Effector memory CD8-positive, alpha-beta T cell (primary cell): ENCODE measurements at regions not wholly inside any gene's neighbourhood (a gene's known extent, or its start where the extent isn't known, plus 50 kb on each side); places are given as distances from the start of the nearest gene placed in this dataset.
"Not testable (repeated sequence)": the region's sequence is repeated elsewhere in the genome, so short reads cannot be mapped to it uniquely, and the experiment has no call there.

ENCODE experiments used
- ATAC-seq: fragments of 150-1000 bp; cut with Tn5 transposase; replicated peaks from 2 replicates; pipeline ENCODE4 v1.10.0; 2021; ENCODE audit warnings: mild to moderate bottlenecking, moderate library complexity
- DNase-seq, 3 experiments: peaks; one replicate each; pipeline ENCODE4 v3.0.0; 2021
- H3K27ac Mint-ChIP-seq, 2 donors: one replicate each; pipeline ENCODE4 v1.8.0; 2022; ENCODE audit warnings: mild to moderate bottlenecking in 2 of 2, mixed read lengths in 2 of 2, moderate library complexity in 2 of 2
- H3K27me3 Mint-ChIP-seq, 2 donors: one replicate each; pipeline ENCODE4 v1.8.0; 2022; ENCODE audit warnings: mixed read lengths in 2 of 2
- H3K36me3 Mint-ChIP-seq: one replicate; pipeline ENCODE4 v1.8.0; 2022; ENCODE audit warnings: mild to moderate bottlenecking, moderate library complexity, mixed read lengths; ENCODE audit not compliant: insufficient read depth
- H3K4me1 Mint-ChIP-seq, 2 donors: one replicate each; pipeline ENCODE4 v1.8.0; 2022; ENCODE audit warnings: low read depth in 2 of 2, mixed read lengths in 2 of 2
- H3K4me3 Mint-ChIP-seq, 2 donors: one replicate each; pipeline ENCODE4 v1.8.0; 2022; ENCODE audit warnings: mild to moderate bottlenecking in 2 of 2, mixed read lengths in 2 of 2, moderate library complexity in 2 of 2
- H3K9me3 Mint-ChIP-seq, 2 donors: one replicate each; pipeline ENCODE4 v1.8.0; 2022; ENCODE audit warnings: mixed read lengths in 2 of 2

DNA sequence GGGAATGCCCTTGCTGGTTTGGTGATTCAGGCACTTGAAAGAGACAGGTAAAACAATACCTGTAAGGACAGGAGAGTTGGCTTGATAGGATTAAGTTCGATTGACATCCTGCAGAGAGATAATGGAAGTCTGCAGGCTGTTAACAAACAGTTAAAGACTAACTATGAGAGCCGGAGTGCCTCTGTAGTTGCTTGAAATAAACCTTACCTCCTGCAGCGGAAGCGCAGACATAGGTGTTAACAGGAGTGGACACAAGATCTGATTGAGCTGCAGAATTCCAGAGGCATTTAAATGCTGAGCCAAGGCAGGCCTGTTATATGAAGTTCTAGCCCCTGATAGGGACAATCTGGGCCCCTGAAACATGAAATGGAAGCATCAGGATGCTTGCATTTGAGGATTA, 416.7 kb upstream of the MAOA start:
- Mint-ChIP-seq H3K4me3 (no peak overlapping the region), H3K4me1 (no peaks in the 10 kb centered on the region), H3K36me3 (no peaks in the 10 kb centered on the region), H3K27ac (no peak overlapping the region), H3K27me3 (no peaks in the 10 kb centered on the region), H3K9me3 (no peaks in the 10 kb centered on the region)
- no peak for DNase-seq
- no peak for ATAC-seq

DNA sequence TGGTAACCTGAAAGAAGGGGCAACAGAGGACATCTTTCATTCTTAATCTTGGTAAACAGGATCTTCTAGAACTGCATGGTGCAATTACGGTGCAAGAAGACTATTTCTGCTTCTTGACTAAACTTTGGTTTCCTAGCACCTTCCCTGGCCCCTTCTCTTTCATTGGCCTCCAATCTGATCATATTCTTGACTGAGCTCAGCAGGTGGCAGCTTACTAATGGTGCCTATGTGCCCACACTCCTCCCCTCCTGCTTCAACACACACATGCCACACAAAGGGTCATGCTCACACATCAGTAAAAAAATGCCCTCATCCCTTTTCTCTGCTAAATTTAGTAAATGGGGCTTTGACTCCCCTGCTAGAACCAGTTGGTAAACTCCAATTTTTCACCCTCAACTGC, 400.5 kb upstream of the MAOA start:
- Mint-ChIP-seq H3K4me1 (no peaks in the 10 kb centered on the region), H3K36me3 (no peaks in the 10 kb centered on the region), H3K27ac (no peak overlapping the region), H3K4me3 (no peak overlapping the region), H3K9me3 (no peaks in the 10 kb centered on the region), H3K27me3 (no peaks in the 10 kb centered on the region)
- DNase-seq (no peak), ATAC-seq (no peak)

DNA sequence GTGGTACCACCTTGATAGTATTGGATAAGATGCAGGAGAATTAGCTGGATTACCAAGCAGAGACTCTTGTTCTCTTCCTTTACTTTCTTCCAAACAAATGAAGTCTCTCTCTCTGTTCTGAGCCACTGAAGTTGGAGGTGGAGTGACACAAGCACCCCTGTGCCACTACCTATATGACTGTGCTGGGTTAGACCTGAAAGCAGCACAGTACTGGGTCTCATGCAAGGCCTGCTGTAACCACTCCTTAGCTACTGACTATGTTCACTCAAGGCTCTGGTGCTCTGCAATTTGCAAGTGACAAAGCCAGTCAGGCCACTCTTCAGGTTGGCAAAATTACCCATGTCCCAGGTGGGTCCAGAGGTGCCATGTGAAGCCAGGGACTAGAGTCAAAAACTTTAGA, 389.6 kb upstream of the MAOA start:
- H3K27ac Mint-ChIP-seq, result no peak overlapping the region
- no peaks in the 10 kb centered on the region for H3K4me1 Mint-ChIP-seq
- no peaks in the 10 kb centered on the region for H3K9me3 Mint-ChIP-seq
- no peaks in the 10 kb centered on the region for H3K36me3 Mint-ChIP-seq
- no peaks in the 10 kb centered on the region for H3K27me3 Mint-ChIP-seq
- H3K4me3 Mint-ChIP-seq, result no peak overlapping the region
- ATAC-seq (no peak), DNase-seq (no peak)

DNA sequence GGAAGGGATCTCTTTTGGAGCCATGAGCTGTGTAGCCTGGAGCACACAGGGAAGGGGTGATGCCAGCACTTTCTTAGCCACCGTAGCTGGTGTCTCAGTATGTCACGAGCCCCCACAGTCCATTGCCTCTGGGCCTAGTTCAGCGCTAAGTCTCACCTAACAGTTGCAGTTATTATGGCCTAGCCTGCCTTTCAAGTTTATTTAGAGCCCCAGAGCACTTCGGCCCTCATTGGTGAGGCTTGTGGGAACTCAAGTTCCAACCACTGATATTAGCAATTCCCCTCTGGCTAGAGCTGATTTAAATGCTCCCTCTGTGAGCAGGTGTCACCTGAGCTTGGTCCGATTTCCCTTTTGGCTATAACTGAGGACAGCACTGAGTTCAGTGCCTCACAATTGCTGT, 388.4 kb upstream of the MAOA start:
- ATAC-seq, result no peak
- H3K4me1 Mint-ChIP-seq, result no peaks in the 10 kb centered on the region

DNA sequence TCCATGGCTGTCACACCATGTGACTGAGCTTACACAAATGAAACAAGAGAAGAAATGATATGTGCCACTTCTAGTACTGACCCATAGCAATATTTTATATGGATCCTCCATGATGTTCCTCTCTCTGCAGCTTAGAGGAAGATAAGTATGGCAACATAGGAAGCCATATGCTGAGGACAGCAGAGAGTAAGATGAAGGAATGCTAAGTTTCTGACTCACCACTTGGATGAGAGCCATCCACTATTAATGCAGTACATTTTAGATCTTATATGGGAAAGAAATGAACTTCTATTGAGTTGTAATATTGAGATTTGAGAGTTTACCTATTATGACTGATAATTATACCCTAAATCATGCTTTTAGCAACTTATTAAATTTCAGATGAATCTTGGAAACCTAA, 386.9 kb upstream of the MAOA start:
- no peak overlapping the region for H3K27ac Mint-ChIP-seq
- H3K4me1 Mint-ChIP-seq, result no peaks in the 10 kb centered on the region
- H3K4me3 Mint-ChIP-seq, result no peak overlapping the region
- ATAC-seq, result no peak
- H3K36me3 Mint-ChIP-seq, result no peaks in the 10 kb centered on the region
- H3K27me3 Mint-ChIP-seq, result no peaks in the 10 kb centered on the region
- no peak for DNase-seq
- H3K9me3 Mint-ChIP-seq, result no peaks in the 10 kb centered on the region

More for the DNA sequence above, 388.4 kb upstream of the MAOA start:
- H3K4me3 Mint-ChIP-seq, result no peak overlapping the region
- no peak overlapping the region for H3K27ac Mint-ChIP-seq
- DNase-seq, result no peak
- no peaks in the 10 kb centered on the region for H3K27me3 Mint-ChIP-seq
- no peaks in the 10 kb centered on the region for H3K9me3 Mint-ChIP-seq
- no peaks in the 10 kb centered on the region for H3K36me3 Mint-ChIP-seq

DNA sequence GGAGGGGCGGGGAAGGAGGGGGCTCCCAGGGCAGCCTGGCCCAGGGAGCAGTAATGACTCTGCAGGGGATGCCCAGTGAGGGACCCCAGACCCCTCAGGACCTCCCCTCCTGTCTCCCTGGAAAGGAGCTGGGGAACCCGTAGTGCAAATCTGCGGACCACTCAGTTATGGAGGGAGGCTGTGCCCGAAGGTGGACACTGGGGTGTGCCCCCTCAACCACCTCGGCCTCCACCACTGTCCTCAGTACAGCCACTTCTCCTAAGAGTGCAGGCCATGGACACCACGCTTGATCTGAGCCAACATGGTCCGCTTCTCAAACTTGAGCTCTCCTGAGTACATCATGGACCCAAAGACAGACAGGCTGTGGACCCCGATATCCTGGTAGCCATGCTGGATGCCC, 378.2 kb upstream of the MAOA start:
- ATAC-seq (no peak), DNase-seq (no peak)
- H3K4me1 Mint-ChIP-seq, result no peaks in the 10 kb centered on the region
- no peak overlapping the region for H3K4me3 Mint-ChIP-seq
- H3K36me3 Mint-ChIP-seq, result no peaks in the 10 kb centered on the region
- H3K27ac Mint-ChIP-seq, result no peak overlapping the region
- H3K9me3 Mint-ChIP-seq, result no peaks in the 10 kb centered on the region
- H3K27me3 Mint-ChIP-seq, result no peaks in the 10 kb centered on the region

DNA sequence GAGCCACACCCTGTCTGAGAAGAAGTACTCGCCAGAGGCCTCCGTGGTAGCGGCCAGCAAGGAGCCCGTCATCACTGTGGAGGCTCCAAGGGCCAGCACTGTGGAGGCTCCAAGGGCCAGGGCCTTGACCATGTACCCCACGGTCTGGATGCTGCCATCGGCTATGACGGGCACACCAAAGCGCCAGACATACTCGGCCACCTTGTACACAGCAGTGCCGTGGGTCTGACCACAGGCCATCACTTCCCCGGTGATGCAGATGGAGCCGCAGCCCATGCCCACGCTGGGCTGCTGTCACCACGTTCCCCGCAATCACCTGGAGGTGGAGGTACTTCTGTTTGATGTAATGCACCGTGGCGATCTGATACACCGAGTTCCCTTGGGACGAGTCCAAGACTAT, 377.7 kb upstream of the MAOA start:
- no peak overlapping the region for H3K4me3 Mint-ChIP-seq
- DNase-seq, result no peak
- H3K36me3 Mint-ChIP-seq, result no peaks in the 10 kb centered on the region
- no peaks in the 10 kb centered on the region for H3K27me3 Mint-ChIP-seq
- H3K4me1 Mint-ChIP-seq, result no peaks in the 10 kb centered on the region
- ATAC-seq, result no peak
- no peak overlapping the region for H3K27ac Mint-ChIP-seq
- H3K9me3 Mint-ChIP-seq, result no peaks in the 10 kb centered on the region

DNA sequence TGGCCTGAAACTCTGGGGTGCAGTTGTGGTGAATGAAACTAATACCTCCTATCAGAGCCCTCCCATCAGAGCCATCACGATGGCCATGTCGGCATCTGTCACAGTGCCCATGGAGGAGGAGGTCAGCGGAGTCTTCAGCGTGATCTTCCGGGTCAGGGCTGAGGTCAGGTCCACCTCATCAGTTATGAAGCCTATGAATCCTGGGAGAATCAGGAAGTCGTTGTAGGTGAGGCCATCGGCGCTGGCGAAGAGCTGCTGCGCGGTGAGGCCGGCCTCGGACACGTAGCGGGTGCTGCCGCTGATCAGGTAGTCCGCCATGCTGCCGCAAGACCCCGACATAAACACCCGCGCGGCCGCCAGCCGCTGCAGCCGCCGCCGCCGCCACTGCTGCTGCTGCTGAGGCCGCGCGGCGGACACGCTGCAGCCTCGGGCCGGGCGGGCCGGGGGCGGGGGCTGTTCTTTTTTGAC, 376.7 kb upstream of the MAOA start:
- ATAC-seq, result no peak
- no peaks in the 10 kb centered on the region for H3K27me3 Mint-ChIP-seq
- H3K36me3 Mint-ChIP-seq, result no peaks in the 10 kb centered on the region
- no peak overlapping the region for H3K27ac Mint-ChIP-seq
- no peaks in the 10 kb centered on the region for H3K9me3 Mint-ChIP-seq
- H3K4me3 Mint-ChIP-seq, result no peak overlapping the region
- DNase-seq, result no peak
- H3K4me1 Mint-ChIP-seq, result no peaks in the 10 kb centered on the region

DNA sequence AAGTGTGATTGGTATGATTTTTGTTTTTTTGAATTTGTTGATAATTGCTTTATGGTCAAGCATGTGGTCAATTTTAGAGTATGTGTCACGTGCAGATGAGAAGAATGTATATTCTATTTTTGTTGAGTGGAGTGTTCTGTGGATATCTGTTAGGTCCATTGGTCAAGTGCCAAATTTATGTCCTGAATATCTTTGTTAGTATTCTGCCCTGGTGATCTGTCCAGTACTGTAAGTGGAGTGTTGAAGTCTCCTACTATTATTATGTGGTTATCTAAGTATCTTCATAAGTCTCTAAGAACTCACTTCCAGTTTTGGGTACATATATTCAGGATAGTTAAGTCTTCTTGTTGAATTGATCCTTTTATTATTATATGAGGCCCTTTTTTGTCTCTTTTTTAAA, 372.9 kb upstream of the MAOA start:
- no peak for ATAC-seq
- no peaks in the 10 kb centered on the region for H3K4me1 Mint-ChIP-seq
- no peaks in the 10 kb centered on the region for H3K27me3 Mint-ChIP-seq
- H3K9me3 Mint-ChIP-seq, result no peaks in the 10 kb centered on the region
- H3K4me3 Mint-ChIP-seq, result no peak overlapping the region
- no peak overlapping the region for H3K27ac Mint-ChIP-seq
- DNase-seq, result no peak
- H3K36me3 Mint-ChIP-seq, result no peaks in the 10 kb centered on the region

DNA sequence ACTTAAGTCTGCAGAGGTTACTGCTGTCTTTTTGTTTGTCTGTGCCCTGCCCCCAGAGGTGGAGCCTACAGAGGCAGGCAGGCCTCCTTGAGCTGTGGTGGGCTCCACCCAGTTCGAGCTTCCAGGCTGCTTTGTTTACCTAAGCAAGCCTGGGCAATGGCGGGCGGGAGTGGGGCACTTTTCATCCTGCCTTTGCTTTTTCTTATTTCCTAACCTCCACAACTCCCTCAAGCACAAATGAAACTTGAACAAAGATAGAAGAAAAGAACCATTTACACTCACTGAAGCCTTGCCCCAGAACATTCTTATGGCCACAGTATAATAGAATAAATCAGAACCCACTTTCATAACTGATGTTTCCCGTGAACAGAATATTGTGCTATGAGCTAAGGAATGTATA, 344.5 kb upstream of the MAOA start:
- not testable (repeated sequence) for H3K36me3 Mint-ChIP-seq, H3K4me1 Mint-ChIP-seq, H3K4me3 Mint-ChIP-seq, H3K27me3 Mint-ChIP-seq, ATAC-seq, H3K9me3 Mint-ChIP-seq, DNase-seq, H3K27ac Mint-ChIP-seq

DNA sequence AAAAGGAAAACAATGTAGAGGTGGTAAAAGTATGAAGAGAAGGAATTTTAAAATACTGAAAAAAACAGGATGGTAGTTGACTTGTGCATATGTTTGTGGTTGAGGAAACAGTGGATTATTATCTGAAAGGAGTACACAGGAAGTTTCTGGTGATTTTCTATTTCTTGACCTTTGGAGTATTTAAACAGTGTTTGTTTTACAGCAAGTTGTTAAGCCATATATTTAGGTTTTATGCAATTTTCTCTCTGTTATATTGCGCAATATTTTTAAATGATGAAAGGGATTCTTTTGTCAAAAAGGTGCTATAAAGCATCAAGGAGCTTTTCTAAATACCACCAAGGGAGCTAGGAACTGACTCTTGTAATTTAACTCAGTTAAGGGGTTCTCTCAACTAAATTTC, 343.1 kb upstream of the MAOA start:
- Mint-ChIP-seq H3K9me3 (no peaks in the 10 kb centered on the region), H3K27me3 (no peaks in the 10 kb centered on the region), H3K27ac (no peak overlapping the region), H3K36me3 (no peaks in the 10 kb centered on the region), H3K4me3 (no peak overlapping the region), H3K4me1 (no peaks in the 10 kb centered on the region)
- DNase-seq (no peak), ATAC-seq (no peak)

DNA sequence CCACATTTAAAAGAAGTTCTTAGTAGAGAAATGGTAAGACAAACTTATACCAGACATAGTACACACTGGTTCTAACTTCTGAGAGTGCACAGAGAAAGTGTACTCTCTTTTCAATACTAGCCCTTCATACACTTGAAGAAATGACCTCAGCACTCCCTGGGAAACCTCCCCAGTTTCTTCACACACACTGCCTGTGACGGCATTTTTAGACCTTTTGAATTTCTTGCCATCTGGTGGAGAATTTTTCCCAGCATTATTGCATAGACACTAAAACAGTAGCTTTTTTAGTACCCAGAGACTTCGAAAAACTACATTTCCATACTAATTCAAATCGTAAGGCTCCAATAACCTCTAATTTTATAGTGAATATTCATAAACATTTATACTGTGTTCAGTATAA, 341.6 kb upstream of the MAOA start:
- H3K27ac Mint-ChIP-seq, result no peak overlapping the region
- H3K27me3 Mint-ChIP-seq, result no peaks in the 10 kb centered on the region
- H3K4me3 Mint-ChIP-seq, result no peak overlapping the region
- no peaks in the 10 kb centered on the region for H3K9me3 Mint-ChIP-seq
- no peak for ATAC-seq
- DNase-seq, result no peak
- H3K4me1 Mint-ChIP-seq, result no peaks in the 10 kb centered on the region
- no peaks in the 10 kb centered on the region for H3K36me3 Mint-ChIP-seq

DNA sequence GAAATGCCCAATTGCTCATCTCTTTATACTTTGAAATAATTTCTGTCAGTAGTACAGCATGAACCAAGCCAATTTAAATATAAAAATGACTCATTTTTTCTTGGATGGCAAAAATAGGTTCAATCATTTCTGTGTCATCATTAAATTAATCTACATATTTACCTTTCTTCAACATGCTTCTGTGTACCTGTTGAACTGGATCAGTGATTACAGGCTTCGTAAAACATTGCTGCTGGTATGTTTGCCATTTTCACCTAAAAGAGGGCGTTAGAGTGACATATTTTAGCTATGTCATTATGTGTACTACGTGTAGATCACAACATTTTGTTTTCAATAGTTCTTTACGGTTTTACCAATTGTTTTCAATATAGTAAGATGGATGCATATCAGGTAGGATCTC, 340.5 kb upstream of the MAOA start:
- Mint-ChIP-seq H3K36me3 (no peaks in the 10 kb centered on the region), H3K27ac (no peak overlapping the region), H3K4me3 (no peak overlapping the region), H3K9me3 (no peaks in the 10 kb centered on the region), H3K27me3 (no peaks in the 10 kb centered on the region), H3K4me1 (no peaks in the 10 kb centered on the region)
- no peak for ATAC-seq
- no peak for DNase-seq

DNA sequence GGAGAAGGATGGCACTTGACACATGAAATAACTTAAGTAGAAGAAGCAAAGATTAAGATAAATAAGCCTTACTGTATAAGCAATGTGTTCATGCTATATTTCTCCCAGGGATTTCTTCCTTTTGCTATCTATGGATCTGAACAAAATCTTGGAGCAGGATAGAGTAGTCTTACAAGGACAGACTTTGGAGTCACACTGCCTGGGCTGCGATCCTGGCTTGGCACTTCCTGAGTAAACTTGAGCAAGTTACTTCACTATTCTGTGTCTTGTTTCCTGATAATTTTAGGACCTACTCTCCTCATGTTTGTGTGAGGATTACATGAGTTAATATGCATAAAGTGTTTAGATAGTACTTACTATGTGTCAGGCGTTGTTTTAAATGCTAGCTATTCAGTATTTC, 340.0 kb upstream of the MAOA start:
- DNase-seq (no peak), ATAC-seq (no peak)
- H3K36me3 Mint-ChIP-seq, result no peaks in the 10 kb centered on the region
- H3K27me3 Mint-ChIP-seq, result no peaks in the 10 kb centered on the region
- no peaks in the 10 kb centered on the region for H3K4me1 Mint-ChIP-seq
- no peak overlapping the region for H3K27ac Mint-ChIP-seq
- H3K9me3 Mint-ChIP-seq, result no peaks in the 10 kb centered on the region
- H3K4me3 Mint-ChIP-seq, result no peak overlapping the region

DNA sequence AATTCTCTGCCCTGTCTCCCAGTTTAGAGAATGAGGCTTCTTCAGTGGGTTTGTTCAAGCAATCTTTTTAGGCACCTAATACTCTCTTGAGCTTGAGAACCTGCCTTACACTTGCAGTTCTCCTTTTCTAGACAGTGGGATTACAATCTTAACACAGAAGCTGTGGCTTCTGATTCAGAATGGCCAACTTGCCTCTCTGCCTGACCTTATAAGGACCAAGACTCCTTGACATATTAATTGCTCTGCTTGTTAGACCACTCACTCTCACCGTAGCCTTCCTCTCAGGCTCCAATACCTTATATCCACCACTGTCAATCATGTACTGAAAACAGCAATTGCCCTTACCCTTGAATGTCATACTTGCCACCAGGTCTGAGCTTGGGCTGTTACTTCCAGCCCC, 338.7 kb upstream of the MAOA start:
- Mint-ChIP-seq H3K36me3 (no peaks in the 10 kb centered on the region), H3K4me3 (no peak overlapping the region), H3K27ac (no peak overlapping the region), H3K9me3 (no peaks in the 10 kb centered on the region), H3K27me3 (no peaks in the 10 kb centered on the region), H3K4me1 (no peaks in the 10 kb centered on the region)
- ATAC-seq, result no peak
- no peak for DNase-seq
